ENCODE measurements at regions not wholly inside any gene's neighbourhood (a gene's known extent, or its start where the extent isn't known, plus 50 kb on each side); places are given as distances from the start of the nearest gene placed in this dataset.

DNA sequence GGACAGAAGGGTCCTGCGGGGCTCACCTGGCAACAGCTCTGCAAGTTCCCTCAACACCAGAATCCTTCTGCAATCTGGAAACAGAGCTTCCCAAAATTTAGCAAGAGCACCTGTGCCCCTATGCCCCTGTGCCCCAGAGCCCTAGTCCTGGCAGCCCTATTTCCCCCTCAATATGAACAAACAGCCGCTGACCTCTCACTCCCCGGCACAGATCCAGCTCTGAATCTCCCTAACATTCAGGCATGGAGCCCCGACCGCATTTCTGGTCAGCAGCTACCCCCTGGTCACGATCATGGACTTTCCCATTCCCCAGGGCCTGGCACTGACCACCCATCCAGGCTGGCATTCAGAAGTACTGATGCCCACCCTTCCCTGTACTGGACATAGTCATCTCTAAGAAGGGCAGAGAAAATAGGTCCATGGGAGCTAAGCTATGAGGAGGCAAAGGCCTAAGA is 110.8 kb upstream of the SMURF2 start (continued):
- TF ChIP-seq PRDM6 (tag by site-specific recombination; IDR thresholded peaks at IDR 0.05) (no peak), HOXD13 (CRISPR knock-in tag; IDR thresholded peaks at IDR 0.05; ENCODE audit: borderline replicate concordance) (no peak), ZNF791 (tag by site-specific recombination; IDR thresholded peaks at IDR 0.05) (no peak), ZNF585B (tag by site-specific recombination; IDR thresholded peaks at IDR 0.05) (no peak), ZSCAN23 (tag by site-specific recombination; IDR thresholded peaks at IDR 0.05) (no peak), ZNF133 (tag by site-specific recombination; IDR thresholded peaks at IDR 0.05) (no peak), ZNF423 (tag by site-specific recombination; IDR thresholded peaks at IDR 0.05) (no peak)
- TF ChIP-seq, protein P1, sequence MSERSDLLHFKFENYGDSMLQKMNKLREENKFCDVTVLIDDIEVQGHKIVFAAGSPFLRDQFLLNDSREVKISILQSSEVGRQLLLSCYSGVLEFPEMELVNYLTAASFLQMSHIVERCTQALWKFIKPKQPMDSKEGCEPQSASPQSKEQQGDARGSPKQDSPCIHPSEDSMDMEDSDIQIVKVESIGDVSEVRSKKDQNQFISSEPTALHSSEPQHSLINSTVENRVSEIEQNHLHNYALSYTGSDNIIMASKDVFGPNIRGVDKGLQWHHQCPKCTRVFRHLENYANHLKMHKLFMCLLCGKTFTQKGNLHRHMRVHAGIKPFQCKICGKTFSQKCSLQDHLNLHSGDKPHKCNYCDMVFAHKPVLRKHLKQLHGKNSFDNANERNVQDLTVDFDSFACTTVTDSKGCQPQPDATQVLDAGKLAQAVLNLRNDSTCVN (tag by site-specific recombination; optimal IDR thresholded peaks at IDR 0.05): no peak
- TF ChIP-seq, protein P2, sequence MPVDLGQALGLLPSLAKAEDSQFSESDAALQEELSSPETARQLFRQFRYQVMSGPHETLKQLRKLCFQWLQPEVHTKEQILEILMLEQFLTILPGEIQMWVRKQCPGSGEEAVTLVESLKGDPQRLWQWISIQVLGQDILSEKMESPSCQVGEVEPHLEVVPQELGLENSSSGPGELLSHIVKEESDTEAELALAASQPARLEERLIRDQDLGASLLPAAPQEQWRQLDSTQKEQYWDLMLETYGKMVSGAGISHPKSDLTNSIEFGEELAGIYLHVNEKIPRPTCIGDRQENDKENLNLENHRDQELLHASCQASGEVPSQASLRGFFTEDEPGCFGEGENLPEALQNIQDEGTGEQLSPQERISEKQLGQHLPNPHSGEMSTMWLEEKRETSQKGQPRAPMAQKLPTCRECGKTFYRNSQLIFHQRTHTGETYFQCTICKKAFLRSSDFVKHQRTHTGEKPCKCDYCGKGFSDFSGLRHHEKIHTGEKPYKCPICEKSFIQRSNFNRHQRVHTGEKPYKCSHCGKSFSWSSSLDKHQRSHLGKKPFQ (tag by site-specific recombination; IDR thresholded peaks at IDR 0.05): no peak

GRCh38 chr17:64771980-64772844 is 110.1 kb upstream of the SMURF2 start:
- ChIA-PET POLR2A (no interaction called here), CTCF (interaction anchor here (0.5 to 1.2 kb wide), 3 partner anchors 159 to 353 kb away, joined by 3 to 5 read pairs (median 4); no protein-coding TSS in a partner anchor)
- Histone ChIP-seq H3K4me1 (ENCODE audit: control insufficient read depth, insufficient read depth, low read length) (no peaks in the 10 kb centered on the region; the same call in 1 of the 2 replicates), H3K9me3 (ENCODE audit: control insufficient read depth, insufficient read depth, low read depth, low read length) (no peaks in the 10 kb centered on the region), H3K4me3 (ENCODE audit: low read depth, low read length) (no peak overlapping the region), H3K36me3 (ENCODE audit: control insufficient read depth in 2 of 2, insufficient read depth in 1 of 2, low read length in 2 of 2) (peaks cover 0 to 3% of the 10 kb centered on the region in 2 experiments; a peak in 1 of 3 replicates), H3K27ac (ENCODE audit: extremely low read depth, low read depth, low read length) (no peak overlapping the region)
- TF ChIP-seq ZSCAN23 (tag by site-specific recombination; IDR thresholded peaks at IDR 0.05) (no peak), GLIS2 (tag by site-specific recombination; IDR thresholded peaks at IDR 0.05) (no peak), ZNF146 (tag by site-specific recombination; IDR thresholded peaks at IDR 0.05) (no peak), ZNF707 (tag by site-specific recombination; IDR thresholded peaks at IDR 0.05) (no peak), YY2 (tag by site-specific recombination; IDR thresholded peaks at IDR 0.05) (no peak), CTCF (tag by site-specific recombination; IDR thresholded peaks at IDR 0.05) (no peak), ZNF175 (tag by site-specific recombination; IDR thresholded peaks at IDR 0.05) (no peak), PBX3 (CRISPR knock-in tag; IDR thresholded peaks at IDR 0.05) (no peak), AEBP2 (tag by site-specific recombination; IDR thresholded peaks at IDR 0.05; ENCODE audit: borderline replicate concordance) (no peak), ZBTB11 (tag by site-specific recombination; conservative IDR thresholded peaks at IDR 0.05; ENCODE audit: low read depth) (no peak), BCL11A (tag by site-specific recombination; IDR thresholded peaks at IDR 0.05; ENCODE audit: low read depth) (no peak), ZNF610 (tag by site-specific recombination; IDR thresholded peaks at IDR 0.05; ENCODE audit: borderline replicate concordance) (no peak), ZNF311 (tag by site-specific recombination; IDR thresholded peaks at IDR 0.05; ENCODE audit: borderline replicate concordance) (no peak), ZSCAN30 (tag by site-specific recombination; IDR thresholded peaks at IDR 0.05) (no peak), ZNF19 (tag by site-specific recombination; IDR thresholded peaks at IDR 0.05; ENCODE audit: low read depth) (no peak)
